ENCODE measurements at regions not wholly inside any gene's neighbourhood (a gene's known extent, or its start where the extent isn't known, plus 50 kb on each side); places are given as distances from the start of the nearest gene placed in this dataset.
"Not testable (repeated sequence)": the region's sequence is repeated elsewhere in the genome, so short reads cannot be mapped to it uniquely, and the experiment has no call there.

- DNase-seq, result peak in 1 of 3 donors; percentile 2
These were observed 196.2 kb upstream of the ALG10 start for GRCh38 chr12:33825986-33826602.

- DNase-seq, result no peak
These were observed 194.0 kb upstream of the ALG10 start for GRCh38 chr12:33828326-33828725.

- DNase-seq, result no peak
These were observed 192.2 kb upstream of the ALG10 start for GRCh38 chr12:33830070-33830469.

- no peak for DNase-seq
These were observed 189.4 kb upstream of the ALG10 start for GRCh38 chr12:33832900-33833299.

- DNase-seq, result no peak
These were observed 187.6 kb upstream of the ALG10 start for GRCh38 chr12:33834672-33835071.

GRCh38 chr12:33876618-33877017 is 145.7 kb upstream of the ALG10 start:
- DNase-seq, result no peak

GRCh38 chr12:33892425-33892824 is 129.9 kb upstream of the ALG10 start:
- DNase-seq, result no peak

GRCh38 chr12:33920460-33920859 is 101.8 kb upstream of the ALG10 start:
- DNase-seq, result not testable (repeated sequence)

GRCh38 chr12:33926095-33926494 is 96.2 kb upstream of the ALG10 start:
- DNase-seq, result no peak

GRCh38 chr12:33937669-33938068 is 84.6 kb upstream of the ALG10 start:
- DNase-seq, result not testable (repeated sequence)

- DNase-seq, result no peak
These were observed 80.1 kb upstream of the ALG10 start for GRCh38 chr12:33942172-33942571.

GRCh38 chr12:33944703-33945437 is 77.4 kb upstream of the ALG10 start:
- DNase-seq, result no peak

- no peak for DNase-seq
These were observed 76.9 kb upstream of the ALG10 start for GRCh38 chr12:33945438-33945784.

- not testable (repeated sequence) for DNase-seq
These were observed 56.1 kb upstream of the ALG10 start for GRCh38 chr12:33966219-33966618.

- DNase-seq, result no peak
These were observed 54.5 kb upstream of the ALG10 start for GRCh38 chr12:33967760-33968159.

Measured in muscle of back (tissue), 3 donors.